Activated CD8-positive, alpha-beta memory T cell treated with anti-CD3 and anti-CD28 coated beads, Interleukin-2, amount 50 U/mL, for 24 hours (primary cell): ENCODE measurements at regions not wholly inside any gene's neighbourhood (a gene's known extent, or its start where the extent isn't known, plus 50 kb on each side); places are given as distances from the start of the nearest gene placed in this dataset.

Source experiments
- DNase-seq: peaks from one replicate; pipeline ENCODE4 v3.0.0-alpha.2; 2020; ENCODE audit errors: extremely low read depth

GRCh38 chr17:56737421-56738161 is 96.1 kb downstream of the C17orf67 start:
- DNase-seq: no peak

DNA sequence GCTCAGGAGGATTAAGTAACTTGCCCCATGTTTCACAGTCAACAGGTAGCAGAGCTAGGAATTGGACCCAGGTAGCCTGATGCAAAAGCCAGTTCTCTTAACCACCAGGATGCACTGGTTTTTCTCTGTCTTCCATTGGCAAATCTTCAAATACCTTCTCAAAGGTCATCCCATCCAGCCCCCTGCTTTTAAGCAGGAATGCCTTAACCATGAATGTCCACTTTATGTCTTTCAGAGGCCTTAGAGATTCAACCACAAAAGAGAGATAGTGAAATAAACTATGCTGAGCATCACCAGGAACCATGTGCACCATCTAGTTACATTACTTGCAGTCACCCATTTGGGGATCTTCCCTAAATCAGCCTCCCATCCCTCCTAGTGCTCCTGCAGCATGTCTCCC is 94.3 kb downstream of the C17orf67 start:
- DNase-seq: no peak

DNA sequence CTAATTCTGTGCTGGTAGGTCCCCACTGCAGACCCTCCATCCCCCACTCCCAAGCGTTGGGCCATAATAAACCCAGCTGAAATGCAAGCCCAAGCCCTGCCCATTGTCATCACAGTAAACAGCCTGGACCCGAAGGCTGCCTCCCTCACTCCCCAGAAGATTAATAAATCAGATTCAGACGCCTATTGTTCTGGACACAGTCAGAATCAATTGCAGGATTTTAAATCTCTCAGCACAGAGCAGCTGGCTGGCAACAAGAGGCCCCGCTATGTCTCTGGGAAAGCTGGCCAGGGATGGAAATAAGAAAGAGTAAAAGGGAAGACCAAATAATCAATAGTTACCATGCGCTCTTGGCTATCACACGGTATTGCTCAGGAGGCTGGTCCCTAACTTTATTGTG is 93.9 kb downstream of the C17orf67 start:
- no peak for DNase-seq

DNA sequence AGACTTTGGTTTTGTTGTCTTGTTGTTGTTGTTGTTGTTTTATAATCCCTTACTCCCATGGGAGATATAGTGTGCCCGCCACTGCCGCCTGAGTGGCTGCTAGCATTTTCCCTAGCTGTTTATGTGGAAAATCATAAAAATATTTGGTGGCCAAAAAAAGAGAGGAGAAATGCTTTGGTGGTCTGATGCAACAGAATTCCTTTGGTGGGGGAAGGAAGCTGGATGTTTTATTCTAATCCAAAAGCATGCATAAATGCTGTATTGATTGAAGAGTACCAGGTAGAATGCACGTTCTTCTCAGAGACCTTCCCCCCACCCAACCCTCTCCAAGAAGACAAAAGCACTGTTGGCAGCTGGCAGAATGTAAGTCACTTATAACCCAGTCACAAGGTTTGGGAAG is 93.2 kb downstream of the C17orf67 start:
- no peak for DNase-seq
